Left forelimb (tissue), 1 donor: ENCODE measurements at regions not wholly inside any gene's neighbourhood (a gene's known extent, or its start where the extent isn't known, plus 50 kb on each side); places are given as distances from the start of the nearest gene placed in this dataset.
"Not testable (repeated sequence)": the region's sequence is repeated elsewhere in the genome, so short reads cannot be mapped to it uniquely, and the experiment has no call there.

ENCODE experiments used
- DNase-seq: peaks from one replicate; pipeline ENCODE4 v3.0.0-alpha.2; 2018; ENCODE audit warnings: low spot score

GRCh38 chr21:15477773-15478172 is 252.0 kb upstream of the USP25 start:
- DNase-seq: not testable (repeated sequence)

GRCh38 chr21:15480160-15480559 is 249.6 kb upstream of the USP25 start:
- no peak for DNase-seq

GRCh38 chr21:15483138-15483780 is 246.5 kb upstream of the USP25 start:
- DNase-seq: peak; percentile 88

GRCh38 chr21:15486460-15487195 is 243.2 kb upstream of the USP25 start:
- DNase-seq: no peak

- no peak for DNase-seq
These were observed 242.6 kb upstream of the USP25 start for GRCh38 chr21:15487196-15487550.

- no peak for DNase-seq
These were observed 238.7 kb upstream of the USP25 start for GRCh38 chr21:15491100-15491499.

GRCh38 chr21:15493646-15494045 is 236.1 kb upstream of the USP25 start:
- DNase-seq: no peak

GRCh38 chr21:15494481-15494880 is 235.3 kb upstream of the USP25 start:
- no peak for DNase-seq

GRCh38 chr21:15495965-15496364 is 233.8 kb upstream of the USP25 start:
- no peak for DNase-seq

GRCh38 chr21:15496911-15497310 is 232.9 kb upstream of the USP25 start:
- DNase-seq: no peak

GRCh38 chr21:15498455-15498854 is 231.3 kb upstream of the USP25 start:
- DNase-seq: no peak

GRCh38 chr21:15506086-15506485 is 223.7 kb upstream of the USP25 start:
- no peak for DNase-seq

GRCh38 chr21:15508554-15508953 is 221.2 kb upstream of the USP25 start:
- no peak for DNase-seq

- DNase-seq: no peak
These were observed 215.5 kb upstream of the USP25 start for GRCh38 chr21:15514073-15514946.

GRCh38 chr21:15515908-15516307 is 213.9 kb upstream of the USP25 start:
- no peak for DNase-seq

- DNase-seq: no peak
These were observed 212.4 kb upstream of the USP25 start for GRCh38 chr21:15517394-15517793.

- DNase-seq: no peak
These were observed 208.8 kb upstream of the USP25 start for GRCh38 chr21:15520811-15521643.

GRCh38 chr21:15521644-15522001 is 208.2 kb upstream of the USP25 start:
- DNase-seq: no peak

GRCh38 chr21:15522148-15522547 is 207.6 kb upstream of the USP25 start:
- no peak for DNase-seq

- DNase-seq: no peak
These were observed 204.9 kb upstream of the USP25 start for GRCh38 chr21:15524855-15525254.

GRCh38 chr21:15526798-15527197 is 203.0 kb upstream of the USP25 start:
- DNase-seq: no peak

GRCh38 chr21:15528346-15528745 is 201.4 kb upstream of the USP25 start:
- no peak for DNase-seq
